NB4 (cell line): ENCODE measurements at regions not wholly inside any gene's neighbourhood (a gene's known extent, or its start where the extent isn't known, plus 50 kb on each side); places are given as distances from the start of the nearest gene placed in this dataset.

Experiments
- CTCF ChIP-seq: IDR thresholded peaks from one replicate; pipeline ENCODE4 v1.5.1; 2012; ENCODE audit warnings: low read depth, low read length
- MYC ChIP-seq: IDR thresholded peaks from 2 replicates; pipeline ENCODE4 v1.6.1; 2011; ENCODE audit warnings: low read depth, low read length
- POLR2A ChIP-seq: IDR thresholded peaks from 2 replicates; pipeline ENCODE4 v1.6.1; 2011; ENCODE audit warnings: mild to moderate bottlenecking; ENCODE audit not compliant: insufficient read length; ENCODE audit errors: extremely low read depth
- TF ChIP-seq, protein P1 (sequence below): IDR thresholded peaks from 2 replicates; pipeline ENCODE4 v1.6.1; 2011; ENCODE audit warnings: low read depth, low read length

DNA sequence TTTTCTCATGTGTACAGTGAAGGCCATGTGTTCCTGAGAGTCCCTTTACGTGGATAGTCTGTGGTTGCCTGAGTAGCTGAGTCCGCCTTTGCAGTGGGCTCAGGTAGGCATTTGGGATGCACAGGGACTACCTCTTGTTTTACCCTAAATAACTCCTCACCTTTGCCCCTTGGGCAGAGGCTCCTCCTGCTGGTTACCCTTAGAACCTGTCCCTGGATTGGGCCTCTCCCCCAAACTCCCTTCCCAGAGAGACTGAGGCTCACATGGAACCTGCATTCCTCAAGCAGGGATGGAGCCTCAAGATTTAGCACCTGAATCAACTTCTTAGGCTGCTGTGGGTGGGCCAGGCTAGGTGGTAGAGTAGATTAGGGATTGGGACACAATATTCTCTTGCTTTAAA lies 111.7 kb downstream of the FOXD2 start:
- TF ChIP-seq POLR2A, result no peak
- no peak for TF ChIP-seq CTCF
- TF ChIP-seq, protein P1, sequence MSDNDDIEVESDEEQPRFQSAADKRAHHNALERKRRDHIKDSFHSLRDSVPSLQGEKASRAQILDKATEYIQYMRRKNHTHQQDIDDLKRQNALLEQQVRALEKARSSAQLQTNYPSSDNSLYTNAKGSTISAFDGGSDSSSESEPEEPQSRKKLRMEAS, result no peak
- no peak for TF ChIP-seq MYC
